Pons (tissue), 1 donor: ENCODE measurements at regions not wholly inside any gene's neighbourhood (a gene's known extent, or its start where the extent isn't known, plus 50 kb on each side); places are given as distances from the start of the nearest gene placed in this dataset.
A peak's percentile ranks its signal among the peaks of the same experiment; 100 is the strongest.

Source experiments
- DNase-seq: peaks from one replicate; pipeline ENCODE4 v3.0.0-alpha.2; 2016; ENCODE audit warnings: low spot score

DNA sequence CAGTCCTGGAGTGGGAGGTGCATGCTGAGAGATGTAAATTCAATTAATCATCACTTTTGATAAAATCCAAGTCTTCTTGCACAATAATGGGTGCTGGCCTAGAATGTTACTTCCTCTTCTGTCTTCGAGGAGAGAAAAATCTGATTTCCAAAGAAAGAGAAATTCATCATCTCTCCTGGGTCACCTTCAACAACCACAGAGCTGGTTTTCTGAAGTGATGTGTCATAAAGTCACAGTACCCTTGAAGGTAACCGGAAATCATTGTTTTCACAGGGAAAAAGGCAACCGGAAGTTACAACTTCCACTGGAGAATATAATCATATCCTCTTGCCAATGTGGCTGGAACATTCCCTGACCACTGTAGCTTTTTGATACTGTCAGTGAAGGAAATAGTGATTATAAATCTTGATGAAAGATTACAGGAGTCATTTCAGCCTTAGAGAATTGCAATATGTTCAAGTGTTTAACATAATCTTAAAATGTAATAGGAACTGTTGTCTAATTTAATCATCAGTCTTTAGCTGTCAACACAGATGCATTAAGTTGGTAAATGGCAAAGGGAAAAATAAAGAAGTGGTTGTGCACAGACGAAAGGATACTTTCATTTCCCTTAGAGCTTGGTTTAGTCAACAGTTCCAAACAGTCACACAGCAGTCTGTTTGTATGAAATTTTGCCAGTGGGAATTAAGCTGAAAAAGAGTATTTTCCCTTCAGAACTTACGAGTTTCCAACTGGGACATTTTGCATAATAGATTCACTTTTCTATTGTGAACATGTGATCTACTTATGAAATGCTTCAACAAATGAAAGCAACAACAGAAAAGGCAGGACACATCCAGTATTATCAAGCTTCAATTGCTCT, 106.5 kb upstream of the SLC4A7 start:
- DNase-seq: peak; percentile 77

DNA sequence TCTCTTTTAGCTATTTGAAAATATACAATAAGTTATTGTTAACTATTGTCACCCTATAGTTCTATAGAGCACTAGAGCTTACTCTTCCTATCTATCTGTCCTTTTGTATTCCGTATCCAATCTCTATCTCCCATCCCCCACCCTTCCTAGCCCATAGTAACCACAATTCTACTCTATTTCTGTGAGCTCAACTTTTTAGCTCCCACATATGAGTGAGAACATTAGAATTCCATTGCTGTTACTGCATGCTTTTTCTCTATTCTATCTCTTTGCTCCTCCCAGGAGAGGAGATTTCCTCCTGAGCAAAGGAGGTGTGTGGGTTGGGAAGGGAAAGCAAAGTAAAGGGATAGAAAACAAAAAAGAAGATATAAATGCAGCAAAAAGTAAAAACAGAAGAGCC, 105.6 kb upstream of the SLC4A7 start:
- no peak for DNase-seq

DNA sequence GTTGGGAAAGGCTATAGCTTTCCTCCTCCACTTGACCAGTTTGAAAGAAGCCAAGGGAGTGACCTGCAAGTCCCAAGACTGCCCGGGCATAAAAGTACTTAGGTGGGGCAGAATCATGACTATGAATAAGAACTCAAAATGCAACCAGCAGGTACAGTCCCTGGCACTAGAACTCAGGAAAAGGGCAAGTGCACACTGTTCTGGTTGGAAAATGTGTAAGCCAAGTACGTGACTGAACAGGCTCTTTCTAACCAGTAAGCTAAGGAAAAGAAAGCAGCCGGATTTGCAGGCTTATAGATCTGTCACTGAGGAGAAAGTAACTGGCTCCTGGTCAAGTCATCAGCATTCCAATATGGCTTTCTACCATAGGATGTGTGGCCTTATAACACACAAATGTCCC, 101.2 kb upstream of the SLC4A7 start:
- no peak for DNase-seq

DNA sequence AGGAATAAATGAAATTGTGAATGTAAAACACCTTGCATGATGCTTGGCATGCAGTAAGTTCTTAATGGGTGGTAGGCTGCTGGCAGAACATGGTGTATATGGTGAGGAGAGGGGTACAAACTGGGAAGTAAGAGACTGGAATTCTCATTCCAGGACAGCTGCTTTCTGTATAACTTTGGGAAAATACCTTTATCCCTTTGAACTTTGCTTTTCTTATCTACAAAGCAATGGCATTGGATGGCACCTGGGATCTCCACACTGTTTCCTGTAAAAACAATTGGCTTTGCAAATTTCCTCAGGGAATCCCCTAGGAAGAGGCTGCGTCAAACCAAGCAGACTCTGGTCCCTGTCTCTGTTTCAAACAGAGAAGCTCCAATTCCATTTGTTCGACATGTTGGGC, 100.7 kb upstream of the SLC4A7 start:
- no peak for DNase-seq

DNA sequence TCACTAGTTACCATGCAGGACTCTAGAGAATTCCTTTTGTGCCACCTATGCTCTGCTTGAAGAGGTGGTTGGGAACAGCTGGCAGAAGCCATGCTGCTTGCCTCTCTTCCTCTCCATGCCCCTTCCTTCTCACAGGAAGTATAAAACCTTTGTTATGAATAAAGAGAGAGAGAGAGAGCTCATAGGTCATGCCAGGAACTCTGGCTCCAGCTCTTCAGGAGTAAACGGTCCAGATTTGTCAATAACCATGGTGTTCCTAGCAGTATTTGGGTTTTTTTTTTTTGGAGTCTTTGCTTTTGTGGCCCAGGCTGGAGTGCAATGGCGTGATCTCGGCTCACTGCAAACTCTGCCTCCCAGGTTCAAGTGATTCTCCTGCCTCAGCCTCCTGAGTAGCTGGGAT, 97.7 kb upstream of the SLC4A7 start:
- no peak for DNase-seq

DNA sequence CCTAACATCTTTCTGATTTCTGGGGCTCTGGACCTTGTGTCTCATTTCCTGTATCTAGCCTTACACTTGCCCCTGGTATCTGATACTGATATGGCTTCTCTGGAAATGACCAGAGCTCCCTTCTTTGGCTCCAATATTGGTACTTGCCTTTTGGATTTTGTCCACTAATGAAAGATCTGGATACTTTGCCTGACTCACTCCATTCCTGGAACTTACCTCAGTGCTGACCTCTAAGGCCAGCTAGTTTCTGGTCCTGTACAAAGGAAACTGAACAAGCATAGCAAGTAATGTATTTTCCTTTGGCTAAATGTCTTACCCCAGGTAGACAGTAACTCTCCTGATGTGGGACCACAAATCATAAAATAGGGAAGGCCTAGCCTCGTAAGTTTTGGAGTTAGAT, 93.8 kb upstream of the SLC4A7 start:
- no peak for DNase-seq

DNA sequence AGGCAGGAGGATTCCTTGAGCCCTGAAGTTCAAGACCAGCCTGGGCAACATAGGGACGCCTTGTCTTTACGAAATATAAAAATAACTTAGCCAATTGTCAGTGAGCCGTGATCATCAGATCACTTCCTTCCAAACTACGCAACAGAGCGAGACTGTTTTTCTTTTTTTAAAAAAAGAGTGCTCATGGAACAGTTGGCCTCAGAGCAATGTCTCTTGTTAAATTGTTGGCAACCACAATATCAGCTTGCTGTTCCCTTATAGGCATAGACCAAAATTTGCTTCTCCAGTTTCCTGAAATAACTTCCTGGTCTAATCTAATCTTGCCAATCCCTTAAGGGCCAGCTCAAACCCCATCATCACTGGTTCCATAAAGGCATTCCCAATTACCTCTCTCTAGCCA, 93.3 kb upstream of the SLC4A7 start:
- DNase-seq: peak; percentile 9

DNA sequence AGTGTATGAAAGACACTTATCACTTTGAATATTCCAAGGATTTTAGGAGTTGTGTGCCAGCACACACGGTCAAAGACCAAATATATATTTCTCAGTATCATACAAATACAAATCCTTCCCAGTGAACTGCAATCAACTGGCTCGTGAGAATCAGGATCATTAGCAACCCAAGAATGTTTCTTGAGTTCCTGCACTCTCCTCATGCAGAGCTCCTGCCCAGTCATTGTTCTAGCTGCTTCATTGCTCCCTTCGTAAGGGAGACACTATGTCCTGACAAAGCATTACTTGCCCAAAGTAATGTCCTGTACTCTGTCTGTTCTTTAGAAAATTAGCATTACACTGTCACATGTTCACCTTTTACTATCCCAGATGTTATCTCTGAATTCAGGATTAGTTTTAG, 92.0 kb upstream of the SLC4A7 start:
- no peak for DNase-seq

DNA sequence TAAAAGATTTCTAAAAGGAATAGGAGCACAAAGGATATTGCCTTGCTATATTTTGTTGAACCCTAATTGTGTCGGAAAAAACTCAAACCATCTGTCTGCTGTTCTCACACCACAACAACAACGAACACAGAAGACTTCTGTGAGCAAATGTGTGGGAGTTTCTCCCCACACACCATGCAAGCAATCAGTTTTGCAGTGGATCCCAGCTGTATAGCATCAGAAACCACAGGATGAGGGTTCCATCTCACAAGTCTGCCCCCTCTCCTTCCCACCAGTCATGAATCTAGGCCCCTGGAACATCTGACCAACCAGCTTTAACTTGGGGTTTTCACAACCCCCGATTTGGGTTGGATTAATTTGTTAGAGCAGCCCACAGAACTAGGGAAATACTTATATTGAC, 91.3 kb upstream of the SLC4A7 start:
- DNase-seq: no peak

DNA sequence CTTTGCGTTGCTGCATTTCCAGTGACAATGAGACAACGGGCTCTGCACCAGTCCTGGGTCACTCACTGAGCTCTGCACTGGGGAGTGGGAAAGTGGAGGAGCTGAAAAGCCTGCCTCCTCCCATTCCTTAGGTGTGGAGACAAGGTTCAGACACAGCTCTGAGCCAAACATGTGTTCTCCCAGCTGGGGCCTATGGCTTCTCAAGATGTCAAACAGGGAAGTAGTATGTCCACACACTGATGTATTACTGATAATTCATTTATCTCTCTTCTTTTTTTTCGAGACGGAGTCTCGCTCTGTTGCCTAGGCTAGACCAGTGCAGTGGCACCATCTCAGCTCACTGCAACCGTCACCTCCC, 90.2 kb upstream of the SLC4A7 start:
- DNase-seq: no peak

DNA sequence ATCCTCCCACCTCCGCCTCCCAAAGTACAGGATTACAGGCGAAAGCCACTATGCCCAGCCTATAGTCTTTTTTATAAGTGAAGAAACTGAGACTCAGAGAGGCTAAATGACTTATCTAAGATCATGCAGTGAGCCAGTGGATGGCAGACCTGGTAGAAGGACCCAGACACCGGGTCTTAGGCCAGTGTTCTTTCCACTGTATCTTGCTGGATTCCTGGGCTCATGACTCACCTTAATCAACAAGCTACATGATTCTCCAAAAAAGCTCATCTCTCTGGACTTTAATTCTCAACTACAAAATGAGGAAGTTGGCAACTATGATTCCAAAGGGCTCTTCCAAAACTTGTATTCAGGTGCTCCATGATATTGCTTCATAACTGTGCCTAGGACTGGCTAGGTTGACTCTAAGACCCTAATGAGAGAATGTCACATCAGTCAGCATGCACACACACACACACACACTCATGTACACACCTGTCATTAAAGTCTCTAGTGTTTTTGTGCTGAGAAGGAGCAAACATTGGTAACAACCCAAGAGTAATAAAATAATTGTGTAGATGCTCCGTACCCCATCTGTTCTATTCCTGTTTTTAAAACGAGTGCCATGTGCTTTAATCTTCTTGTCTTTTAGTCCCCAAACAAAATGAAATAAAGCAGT, 89.7 kb upstream of the SLC4A7 start:
- no peak for DNase-seq

DNA sequence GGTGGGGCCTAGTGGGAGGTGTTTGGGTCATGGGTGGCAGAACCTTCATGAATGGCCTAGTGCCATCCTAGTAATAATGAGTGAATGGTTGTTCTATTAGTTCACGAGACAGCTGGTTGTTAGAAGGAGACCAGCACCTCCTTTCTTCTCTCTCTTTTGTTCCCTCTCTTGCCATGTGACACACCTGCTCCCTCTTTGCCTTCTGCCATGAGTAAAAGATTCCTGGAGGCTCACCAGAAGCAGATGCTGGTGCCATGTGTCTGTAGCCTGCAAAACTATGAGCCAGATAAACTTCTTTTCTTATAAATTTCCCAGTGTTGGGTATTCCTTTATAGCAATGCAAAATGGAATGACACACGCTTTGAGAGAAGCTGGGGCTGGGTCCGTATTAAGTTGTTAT, 89.0 kb upstream of the SLC4A7 start:
- no peak for DNase-seq

DNA sequence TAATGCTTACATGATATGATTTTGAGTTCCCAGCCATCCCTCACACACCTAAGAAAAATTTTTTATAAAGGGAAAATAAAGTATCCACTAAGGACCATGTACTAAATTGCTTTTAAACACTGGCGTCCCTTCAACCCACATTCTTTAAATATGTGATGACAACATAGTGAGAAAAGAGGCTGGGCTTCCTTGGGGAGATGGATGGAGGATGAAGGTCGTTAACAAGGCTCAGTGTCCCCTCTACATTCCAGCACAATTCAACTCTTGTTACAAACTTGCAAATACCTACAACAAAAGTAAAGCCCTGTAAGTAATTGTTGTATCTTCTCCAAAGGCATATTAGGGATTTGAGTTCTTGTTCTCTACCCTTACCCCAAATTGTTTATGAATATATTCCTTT, 87.2 kb upstream of the SLC4A7 start:
- DNase-seq: no peak

DNA sequence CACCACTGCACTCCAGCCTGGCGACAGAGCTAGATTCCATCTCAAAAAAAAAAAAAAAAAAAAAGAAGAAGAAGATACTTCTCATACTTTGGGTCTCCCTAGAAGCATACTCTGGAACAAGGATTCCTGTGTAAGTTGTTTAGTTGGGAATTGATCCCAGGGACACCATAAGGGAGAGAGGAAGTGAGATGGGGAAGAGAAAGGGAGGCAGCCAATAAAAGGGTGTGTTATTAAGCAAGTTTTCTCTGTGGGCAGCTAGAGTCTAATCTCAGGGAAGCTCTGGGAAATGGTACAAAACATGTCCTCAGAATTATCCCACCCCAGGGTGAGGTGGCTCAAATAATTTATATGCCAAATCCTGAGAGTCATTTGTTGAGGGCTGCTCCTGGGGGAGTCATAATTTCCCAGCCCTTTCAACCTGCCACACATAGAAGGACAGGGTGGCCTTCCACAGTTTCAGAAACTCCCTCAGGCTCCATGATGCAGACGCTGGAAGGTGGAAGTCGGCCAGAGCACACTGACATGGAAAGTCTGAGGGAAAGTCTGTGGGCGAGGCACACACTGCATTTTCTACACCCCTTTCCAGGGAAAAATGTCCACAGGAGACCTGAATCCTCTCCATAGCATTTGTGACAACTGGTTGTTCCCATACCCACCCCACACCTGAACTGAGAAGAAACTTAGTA, 86.4 kb upstream of the SLC4A7 start:
- DNase-seq: no peak

DNA sequence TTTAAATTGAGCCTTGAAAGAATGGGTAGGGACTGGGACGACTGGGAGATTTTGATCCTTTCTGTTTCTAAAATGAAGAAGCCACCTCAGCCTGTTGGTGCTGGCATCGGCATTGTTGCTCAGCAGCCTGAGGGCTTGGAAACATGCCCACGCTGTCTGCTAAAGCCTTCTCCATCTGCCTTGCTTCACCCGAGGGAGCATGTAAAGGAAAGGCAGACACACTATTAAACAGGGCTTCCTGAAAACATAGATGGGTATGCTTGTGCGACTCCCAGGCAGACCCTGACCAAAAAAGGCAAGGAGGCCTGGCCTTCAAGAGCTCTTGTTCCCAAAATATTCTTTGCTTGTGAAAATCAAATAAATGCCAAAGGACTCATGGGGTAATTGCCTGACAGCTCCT, 84.2 kb upstream of the SLC4A7 start:
- peak; percentile 60 for DNase-seq

DNA sequence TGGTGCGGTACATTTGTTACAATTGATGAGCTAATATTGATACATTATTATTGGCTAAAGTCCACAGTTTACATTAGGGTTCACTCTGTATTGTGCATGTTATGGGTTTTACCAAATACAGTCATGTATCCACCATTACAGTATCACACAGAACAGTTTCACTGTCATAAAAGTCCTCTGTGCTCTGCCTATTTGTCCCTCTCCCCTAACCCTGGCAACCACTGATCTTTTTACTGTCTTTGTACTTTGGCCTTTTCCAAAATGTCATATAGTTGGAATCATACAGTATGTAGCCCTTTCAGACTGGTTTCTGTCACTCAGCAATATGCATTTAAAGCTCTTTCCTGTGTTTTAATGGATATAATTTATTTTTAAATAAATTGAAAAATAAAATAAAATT, 83.1 kb upstream of the SLC4A7 start:
- no peak for DNase-seq

DNA sequence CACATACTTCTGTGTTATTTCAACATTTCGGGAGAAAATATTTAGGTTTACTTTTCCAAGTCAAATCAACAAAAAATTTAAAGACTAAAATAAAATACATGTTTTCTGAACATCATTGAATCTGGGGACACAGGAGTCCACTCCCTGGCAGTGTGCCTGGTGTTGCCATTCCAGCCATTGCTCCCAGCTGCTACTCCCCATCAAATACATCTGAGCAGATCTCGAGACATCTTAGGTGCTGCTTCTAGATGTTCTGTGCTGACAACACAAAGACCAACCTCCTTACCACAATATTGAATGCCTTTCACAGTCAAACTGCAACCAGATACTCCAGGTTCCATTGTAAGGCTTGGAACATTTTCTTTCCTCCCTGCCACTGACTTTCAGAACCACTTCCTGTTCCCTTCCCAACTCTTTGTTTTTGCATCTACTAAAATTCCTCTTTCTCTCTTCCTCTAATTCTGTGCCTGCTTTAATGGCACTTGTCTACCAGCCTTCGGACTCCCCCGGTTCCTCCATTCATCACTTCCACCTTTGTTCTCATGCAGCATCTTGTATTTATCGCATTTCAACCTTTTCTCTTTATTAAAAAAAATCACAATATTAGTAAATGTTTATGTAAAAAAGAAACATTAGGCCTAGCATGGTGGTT, 81.1 kb upstream of the SLC4A7 start:
- DNase-seq: peak; percentile 39

DNA sequence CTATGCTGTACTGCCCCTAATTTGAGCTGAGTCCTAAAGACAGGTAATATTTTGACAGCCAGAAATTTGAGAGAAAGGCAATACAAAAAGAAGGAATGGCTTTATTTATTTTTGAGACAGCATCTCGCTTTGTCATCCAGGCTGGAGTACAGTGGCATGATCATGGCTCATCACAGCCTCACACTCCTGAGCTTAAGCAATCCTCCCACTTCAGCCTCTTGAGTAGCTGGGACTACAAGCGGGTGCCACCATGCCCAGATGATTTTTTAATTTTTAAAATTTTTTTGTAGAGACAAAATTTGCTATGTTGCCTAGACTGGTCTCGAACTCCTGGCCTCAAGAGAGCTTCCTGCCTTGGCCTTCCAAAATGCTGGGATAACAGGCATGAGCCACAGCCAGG, 77.4 kb upstream of the SLC4A7 start:
- DNase-seq: no peak

DNA sequence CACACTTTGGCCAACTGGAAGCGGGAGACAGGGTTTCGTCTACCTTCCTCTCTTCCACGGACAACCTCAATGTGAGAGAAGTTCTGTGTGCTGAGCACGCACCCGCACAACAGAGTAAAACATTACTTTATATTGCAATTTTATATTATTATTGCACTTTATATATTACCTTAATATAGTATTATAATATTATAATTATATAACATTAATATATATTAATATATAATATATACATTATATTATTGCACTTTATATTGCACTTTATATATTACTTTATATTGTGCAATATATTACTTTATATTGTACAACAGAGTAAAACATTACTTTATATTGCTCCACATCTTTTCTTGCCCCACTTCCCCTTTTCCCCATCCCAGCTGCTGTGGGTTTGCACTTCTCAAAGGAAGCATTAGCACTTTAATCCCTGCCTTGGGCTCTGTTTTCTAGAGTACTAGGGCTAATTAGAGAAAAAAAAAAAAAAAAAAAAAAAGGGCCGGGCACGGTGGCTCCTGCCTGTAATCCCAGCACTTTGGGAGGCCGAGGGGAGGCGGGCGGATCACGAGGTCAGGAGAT, 76.4 kb upstream of the SLC4A7 start:
- DNase-seq: no peak

DNA sequence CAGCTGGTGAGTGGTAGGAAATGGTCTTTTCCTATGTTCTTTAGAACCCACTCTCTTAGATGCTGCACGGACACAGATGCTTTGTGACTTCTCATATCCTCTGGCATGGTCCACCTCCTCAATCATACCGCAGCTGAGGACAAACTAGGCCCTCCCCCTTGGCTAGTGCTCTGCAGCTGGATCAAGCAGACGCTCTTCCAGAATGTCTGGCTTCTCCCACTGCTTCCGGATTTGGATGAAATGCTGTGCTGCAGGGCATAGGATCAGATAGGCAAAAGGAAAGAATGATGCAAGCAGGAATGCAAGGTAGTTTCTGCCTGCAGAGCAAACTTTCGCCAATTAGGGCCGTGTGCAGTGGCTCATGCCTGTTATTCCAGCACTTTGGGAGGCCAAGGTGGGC, 75.7 kb upstream of the SLC4A7 start:
- no peak for DNase-seq

DNA sequence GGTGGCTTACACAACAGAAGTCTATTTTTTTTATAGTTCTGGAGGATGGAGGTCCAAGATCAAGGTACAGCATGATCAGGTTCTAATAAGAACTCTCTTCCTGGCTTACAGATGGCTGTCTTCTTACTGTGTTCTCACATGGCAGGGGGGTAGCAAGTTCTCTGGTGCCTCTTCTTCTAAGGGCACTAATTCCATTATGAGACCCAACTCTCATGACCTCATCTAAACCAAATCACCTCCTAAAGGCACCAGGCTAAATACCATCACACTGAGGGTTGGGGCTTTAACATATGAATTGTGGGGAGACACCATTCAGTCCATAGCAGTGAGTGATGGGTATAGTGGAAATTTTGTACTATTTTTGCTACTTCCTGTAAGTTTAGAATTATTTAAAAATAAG, 75.2 kb upstream of the SLC4A7 start:
- no peak for DNase-seq

DNA sequence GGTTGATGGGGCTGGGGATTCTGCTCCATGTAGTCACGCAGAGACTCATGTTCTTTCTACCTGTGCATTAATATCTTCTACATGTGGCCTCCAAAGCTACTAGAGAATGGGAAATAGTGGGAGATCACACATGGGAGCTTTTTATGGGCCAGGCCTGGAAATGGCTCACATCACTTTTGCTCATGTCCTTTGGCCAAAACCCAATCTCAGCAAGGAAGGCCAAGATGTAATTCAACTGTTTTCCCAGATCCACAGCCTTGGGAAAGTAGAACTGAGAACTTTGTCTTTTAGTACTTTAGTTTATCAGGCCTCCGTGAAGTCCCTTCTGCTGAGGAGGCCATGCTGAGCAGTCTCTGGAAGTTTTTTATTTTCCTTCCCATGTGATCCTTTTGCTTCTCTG, 73.2 kb upstream of the SLC4A7 start:
- no peak for DNase-seq

DNA sequence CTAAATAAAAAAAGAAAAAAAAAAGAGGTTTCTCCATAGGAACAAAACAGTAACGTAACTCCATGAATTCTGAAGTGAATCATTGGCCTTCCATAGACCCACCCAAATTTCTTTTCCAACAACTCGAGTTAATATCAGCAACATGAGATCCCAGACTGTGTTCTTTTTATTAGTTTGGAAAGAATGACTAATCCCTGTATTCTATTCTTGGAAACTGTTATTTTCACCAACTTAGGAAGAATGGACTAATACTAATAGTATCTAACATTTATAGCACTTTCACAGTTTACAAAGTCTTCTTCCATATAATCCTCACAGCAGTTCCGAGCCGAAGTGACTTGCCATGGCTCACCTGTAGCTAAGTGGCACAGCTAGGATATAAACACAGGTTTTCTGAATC, 72.7 kb upstream of the SLC4A7 start:
- no peak for DNase-seq
